ENCODE measurements at regions not wholly inside any gene's neighbourhood (a gene's known extent, or its start where the extent isn't known, plus 50 kb on each side); places are given as distances from the start of the nearest gene placed in this dataset.

DNA sequence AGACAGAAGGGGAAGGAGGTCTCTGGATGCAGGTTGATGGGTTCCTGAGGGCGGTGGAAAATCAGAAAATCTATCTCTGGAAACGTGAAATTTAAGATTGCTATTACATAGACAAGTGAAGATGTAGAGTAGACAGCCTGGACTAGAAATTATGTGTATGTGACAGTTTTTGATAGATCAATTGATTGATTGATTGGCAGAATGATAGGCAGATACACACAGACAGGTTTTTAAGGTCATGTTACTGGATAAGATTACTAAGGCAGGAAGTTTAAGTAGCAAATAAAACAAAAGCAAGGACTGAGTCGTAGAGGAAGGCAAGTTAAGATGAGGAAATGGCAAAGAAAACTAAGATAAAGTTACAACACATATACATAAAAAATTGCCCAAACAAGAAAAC lies 124.7 kb downstream of the RGS21 start:
- ATAC-seq (no peak), FAIRE-seq (no peak), DNase-seq (ENCODE audit: low read depth, low spot score) (no peak)
- Histone ChIP-seq H4K20me1 (ENCODE audit: control insufficient read depth, insufficient read depth) (no peaks in the 10 kb centered on the region), H3K36me3 (ENCODE audit: control insufficient read depth in 2 of 2, insufficient read depth in 2 of 2, low read length in 1 of 2) (no peaks in the 10 kb centered on the region), H3K4me3 (no peak overlapping the region), H2AFZ (ENCODE audit: control insufficient read depth, low read depth, low read length) (no peak overlapping the region), H3K27me3 (replicated peaks in 1 of 2; ENCODE audit: control insufficient read depth in 2 of 2, insufficient read depth in 2 of 2, low read length in 1 of 2) (no peaks in the 10 kb centered on the region), H3K27ac (ENCODE audit: control insufficient read depth, insufficient read depth) (no peak overlapping the region), H3K4me2 (ENCODE audit: control insufficient read depth, insufficient read depth) (no peak overlapping the region), H3K9me3 (replicated peaks; ENCODE audit: control insufficient read depth, insufficient read depth, low read length) (no peaks in the 10 kb centered on the region), H3K79me2 (ENCODE audit: control insufficient read depth, insufficient read depth, low read length) (no peaks in the 10 kb centered on the region), H3K9ac (ENCODE audit: control insufficient read depth, insufficient read depth, low read length) (no peak overlapping the region), H3K4me1 (ENCODE audit: control insufficient read depth, insufficient read depth, low read length) (no peaks in the 10 kb centered on the region)
- TF ChIP-seq TARDBP (IDR thresholded peaks at IDR 0.05; ENCODE audit: borderline replicate concordance) (no peak), RELA (IDR thresholded peaks at IDR 0.05; ENCODE audit: borderline replicate concordance, partially characterized antibody) (no peak), ZNF207 (IDR thresholded peaks at IDR 0.05; ENCODE audit: borderline replicate concordance) (no peak), SIX5 (IDR thresholded peaks at IDR 0.05; ENCODE audit: low read depth, low read length, severe bottlenecking) (no peak), SUPT20H (IDR thresholded peaks at IDR 0.05; ENCODE audit: borderline replicate concordance, control insufficient read depth, low read depth, low read length) (no peak), MLLT1 (IDR thresholded peaks at IDR 0.05) (no peak), KDM1A (IDR thresholded peaks at IDR 0.05; ENCODE audit: borderline replicate concordance) (no peak), RAD51 (IDR thresholded peaks at IDR 0.05) (no peak), CBX3 (IDR thresholded peaks at IDR 0.05; ENCODE audit: borderline replicate concordance, low read depth) (no peak)
- TF ChIP-seq, protein P1, sequence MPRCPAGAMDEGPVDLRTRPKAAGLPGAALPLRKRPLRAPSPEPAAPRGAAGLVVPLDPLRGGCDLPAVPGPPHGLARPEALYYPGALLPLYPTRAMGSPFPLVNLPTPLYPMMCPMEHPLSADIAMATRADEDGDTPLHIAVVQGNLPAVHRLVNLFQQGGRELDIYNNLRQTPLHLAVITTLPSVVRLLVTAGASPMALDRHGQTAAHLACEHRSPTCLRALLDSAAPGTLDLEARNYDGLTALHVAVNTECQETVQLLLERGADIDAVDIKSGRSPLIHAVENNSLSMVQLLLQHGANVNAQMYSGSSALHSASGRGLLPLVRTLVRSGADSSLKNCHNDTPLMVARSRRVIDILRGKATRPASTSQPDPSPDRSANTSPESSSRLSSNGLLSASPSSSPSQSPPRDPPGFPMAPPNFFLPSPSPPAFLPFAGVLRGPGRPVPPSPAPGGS (IDR thresholded peaks at IDR 0.05; ENCODE audit: borderline replicate concordance, insufficient read depth, low read depth, low read length, poor library complexity, severe bottlenecking) = no peak
- intact Hi-C loops (cut with micrococcal nuclease; ENCODE audit: unreplicated experiment) (loop anchor here (10.0 kb wide), 3 partner anchors 387 to 547 kb away; no protein-coding TSS in a partner anchor), in situ Hi-C loops (cut with MboI) (no loop called here)
- 0% methylated on average over 3 of the region's 3 CpGs for WGBS (ENCODE audit: insufficient coverage, insufficient replicate concordance, low lambda C conversion rate, missing lambda C conversion rate)
- SMC1A ChIA-PET (ENCODE audit: uncharacterized antibody, unreplicated experiment) = no interaction called here
- RAD21 ChIA-PET (ENCODE audit: unreplicated experiment) = no interaction called here
- no TSS peak for BruUV-seq (replicated peaks)
- CTCF ChIA-PET = no interaction called here
- POLR2A ChIA-PET = no interaction called here
